Suprapubic skin (tissue), 3 donors: ENCODE measurements at regions not wholly inside any gene's neighbourhood (a gene's known extent, or its start where the extent isn't known, plus 50 kb on each side); places are given as distances from the start of the nearest gene placed in this dataset.

Source experiments
- CTCF ChIP-seq, 2 donors: fragments of 200-600 bp in 1 of 2; fragments of 450-650 bp in 1 of 2; sonication (generic) in 1 of 2; IDR thresholded peaks; one replicate each; pipeline ENCODE4 v1.5.1; 2016 to 2019; ENCODE audit warnings: antibody characterized with exemption in 2 of 2, mild to moderate bottlenecking in 1 of 2, moderate library complexity in 1 of 2
- POLR2A ChIP-seq, 2 donors: fragments of 450-650 bp; IDR thresholded peaks; one replicate each; pipeline ENCODE4 v1.6.1; 2017; ENCODE audit warnings: antibody characterized with exemption in 2 of 2, mild to moderate bottlenecking in 2 of 2, moderate library complexity in 2 of 2

GRCh38 chr4:30833206-30833605 is 113.0 kb downstream of the PCDH7 start:
- TF ChIP-seq CTCF (IDR thresholded peaks at IDR 0.05) (no peak), POLR2A (IDR thresholded peaks at IDR 0.05) (no peak)
